CD8-positive, alpha-beta memory T cell (primary cell): ENCODE measurements at regions not wholly inside any gene's neighbourhood (a gene's known extent, or its start where the extent isn't known, plus 50 kb on each side); places are given as distances from the start of the nearest gene placed in this dataset.

Source experiments
- CTCF ChIA-PET: fragments of 350-600 bp; sonication (Branson Sonifier 250); formaldehyde crosslinking; loops from one replicate; lab custom pipeline; 2021; ENCODE audit warnings: antibody characterized with exemption; lab: Charles Lee
- POLR2A ChIA-PET: fragments of 350-600 bp; sonication (Branson Sonifier 250); formaldehyde crosslinking; loops from one replicate; lab custom pipeline; 2021; ENCODE audit warnings: antibody characterized with exemption; lab: Charles Lee
- DNase-seq, 5 donors: peaks; one replicate each; pipeline versions ENCODE4 v3.0.0 to v3.0.0-alpha.2; 2020 to 2022; ENCODE audit warnings: mixed read lengths in 1 of 5
- H3K27ac ChIP-seq: one replicate; pipeline ENCODE4 v1.7.0; 2013; ENCODE audit warnings: low read depth, mild to moderate bottlenecking, low read length, moderate library complexity
- H3K27me3 ChIP-seq: 2 replicates; pipeline ENCODE4 v1.7.0; 2013; ENCODE audit warnings: low read length, mild to moderate bottlenecking; ENCODE audit not compliant: insufficient read depth, poor library complexity, severe bottlenecking
- H3K36me3 ChIP-seq: 2 replicates; pipeline ENCODE4 v1.7.0; 2013; ENCODE audit warnings: mild to moderate bottlenecking, low read length, moderate library complexity; ENCODE audit not compliant: insufficient read depth
- H3K4me1 ChIP-seq: 2 replicates; pipeline ENCODE4 v1.7.0; 2013; ENCODE audit warnings: mild to moderate bottlenecking, low read length, moderate library complexity; ENCODE audit not compliant: insufficient read depth
- H3K4me3 ChIP-seq: 2 replicates; pipeline ENCODE4 v1.7.0; 2013; ENCODE audit warnings: mild to moderate bottlenecking, low read length
- H3K9me3 ChIP-seq: 2 replicates; pipeline ENCODE4 v1.7.0; 2013; ENCODE audit warnings: mild to moderate bottlenecking, low read length
- H3K27ac Mint-ChIP-seq, 8 donors: one replicate each; pipeline ENCODE4 v1.8.0; 2020 to 2021; ENCODE audit warnings: mixed read lengths in 8 of 8, mild to moderate bottlenecking in 6 of 8, inconsistent platforms in 3 of 8, moderate library complexity in 3 of 8
- H3K27me3 Mint-ChIP-seq, 2 donors: one replicate each; pipeline ENCODE4 v1.8.0; 2020 to 2021; ENCODE audit warnings: mixed read lengths in 2 of 2, mild to moderate bottlenecking in 1 of 2, moderate library complexity in 1 of 2
- H3K36me3 Mint-ChIP-seq, 3 donors: one replicate each; pipeline ENCODE4 v1.8.0; 2020 to 2021; ENCODE audit warnings: mixed read lengths in 3 of 3, inconsistent platforms in 1 of 3, mild to moderate bottlenecking in 1 of 3
- H3K4me1 Mint-ChIP-seq, 3 donors: one replicate each; pipeline ENCODE4 v1.8.0; 2020 to 2021; ENCODE audit warnings: mixed read lengths in 3 of 3, inconsistent platforms in 1 of 3, mild to moderate bottlenecking in 1 of 3
- H3K4me3 Mint-ChIP-seq, 7 donors: one replicate each; pipeline ENCODE4 v1.8.0; 2020 to 2021; ENCODE audit warnings: mixed read lengths in 7 of 7, mild to moderate bottlenecking in 6 of 7, moderate library complexity in 4 of 7, inconsistent platforms in 2 of 7
- H3K9me3 Mint-ChIP-seq, 5 donors: one replicate each; pipeline ENCODE4 v1.8.0; 2020 to 2022; ENCODE audit warnings: mixed read lengths in 5 of 5, mild to moderate bottlenecking in 3 of 5, moderate library complexity in 2 of 5, inconsistent platforms in 1 of 5

DNA sequence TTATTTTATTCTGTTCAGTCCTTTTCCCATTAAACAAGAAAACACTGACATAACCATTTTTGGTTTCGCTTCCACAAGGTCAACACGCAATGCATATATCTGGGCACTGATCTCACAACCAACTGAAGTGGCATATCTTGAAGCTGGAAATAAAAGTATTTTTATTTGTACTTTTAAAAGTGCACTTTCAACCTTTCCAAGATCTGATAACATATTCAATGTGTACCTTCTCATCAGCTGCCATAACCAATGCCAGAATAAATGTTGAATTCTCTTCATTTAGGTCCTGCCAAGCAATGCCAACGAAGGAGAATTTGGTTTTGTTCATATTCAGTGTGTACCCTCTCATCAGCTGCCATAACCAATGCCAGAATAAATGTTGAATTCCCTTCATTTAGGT, 148.9 kb upstream of the CEP126 start:
- ChIA-PET CTCF (no interaction called here), POLR2A (no interaction called here)
- Mint-ChIP-seq H3K27me3 (no peaks in the 10 kb centered on the region), H3K4me1 (no peaks in the 10 kb centered on the region), H3K36me3 (no peaks in the 10 kb centered on the region), H3K4me3 (no peak overlapping the region), H3K27ac (no peak overlapping the region), H3K9me3 (peaks cover 7 to 16% (median 11%) of the 10 kb centered on the region in 5 donors)
- DNase-seq: no peak
- no peaks in the 10 kb centered on the region for H3K27me3 ChIP-seq
- H3K27ac ChIP-seq: no peak overlapping the region
- H3K9me3 ChIP-seq: peaks cover 3% of the 10 kb centered on the region
- no peak overlapping the region for H3K4me3 ChIP-seq
- no peaks in the 10 kb centered on the region for H3K4me1 ChIP-seq
- no peaks in the 10 kb centered on the region for H3K36me3 ChIP-seq

DNA sequence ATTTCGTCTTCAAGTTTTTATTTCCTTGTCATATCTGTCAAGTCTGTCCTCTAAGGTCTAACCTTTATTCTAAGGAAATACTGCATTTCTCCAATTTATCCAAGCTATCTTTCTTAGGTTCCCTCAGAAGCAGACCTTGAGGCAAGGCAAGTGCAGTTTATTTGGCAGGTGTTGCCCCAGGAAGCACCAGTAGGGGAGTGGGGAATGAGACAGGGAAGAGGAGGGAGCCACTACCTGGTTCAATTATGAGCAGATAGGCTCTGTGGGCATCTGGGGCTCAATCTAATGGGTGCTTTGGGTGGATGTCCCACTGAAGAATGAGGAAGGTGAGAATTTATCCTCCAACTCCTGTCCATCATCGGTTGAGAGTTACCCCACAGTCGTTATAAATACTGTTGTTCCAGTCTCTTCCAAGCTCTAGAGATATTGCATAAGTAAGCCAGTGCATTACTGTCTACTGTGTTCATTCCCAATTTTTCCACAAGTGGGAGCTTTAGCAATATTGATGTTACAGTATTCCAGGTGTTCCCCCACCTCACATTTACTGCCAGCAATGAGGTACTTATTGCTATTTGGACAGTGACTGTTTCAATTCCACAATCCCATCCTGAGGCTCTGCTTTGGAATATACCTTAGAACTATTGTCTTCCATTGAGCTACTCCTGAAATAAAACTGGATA, 154.9 kb upstream of the CEP126 start:
- H3K9me3 Mint-ChIP-seq: peaks cover 0 to 7% (median 3%) of the 10 kb centered on the region in 5 donors
- DNase-seq: no peak
- peaks cover 0 to 1% of the 10 kb centered on the region in 2 donors for H3K27me3 Mint-ChIP-seq
- Histone ChIP-seq H3K4me3 (no peak overlapping the region), H3K36me3 (no peaks in the 10 kb centered on the region), H3K4me1 (no peaks in the 10 kb centered on the region), H3K27ac (no peak overlapping the region), H3K9me3 (no peaks in the 10 kb centered on the region), H3K27me3 (no peaks in the 10 kb centered on the region)
- H3K4me1 Mint-ChIP-seq: no peaks in the 10 kb centered on the region
- no peak overlapping the region for H3K4me3 Mint-ChIP-seq
- CTCF ChIA-PET: interaction anchor here (1.1 kb wide), 1 partner anchor 8 kb away, joined by 3 read pairs; no protein-coding TSS in a partner anchor
- POLR2A ChIA-PET: no interaction called here
- H3K27ac Mint-ChIP-seq: no peak overlapping the region
- no peaks in the 10 kb centered on the region for H3K36me3 Mint-ChIP-seq

DNA sequence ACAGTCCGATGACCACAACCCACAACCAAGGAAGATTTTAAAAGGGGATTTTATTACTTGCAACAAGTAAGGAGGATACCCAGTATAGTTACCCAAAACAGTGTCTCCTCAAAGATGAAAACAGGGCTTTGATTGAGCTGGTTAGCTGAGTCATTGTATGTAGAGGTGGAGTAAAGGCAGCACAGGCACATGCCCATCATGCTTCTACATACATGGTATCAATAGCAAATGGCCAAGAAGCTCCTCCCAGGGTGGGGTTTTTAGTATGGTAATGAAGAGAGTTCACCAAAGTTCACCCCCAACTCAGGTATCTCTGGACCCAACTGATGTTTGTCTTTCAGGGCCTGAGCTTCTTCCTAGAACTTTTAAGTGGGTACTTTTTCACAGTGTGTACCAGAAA, 157.1 kb upstream of the CEP126 start:
- Mint-ChIP-seq H3K27me3 (peaks cover 0 to 1% of the 10 kb centered on the region in 2 donors), H3K9me3 (peaks cover 0 to 6% (median 3%) of the 10 kb centered on the region in 5 donors), H3K27ac (no peak overlapping the region), H3K36me3 (no peaks in the 10 kb centered on the region), H3K4me3 (no peak overlapping the region), H3K4me1 (no peaks in the 10 kb centered on the region)
- Histone ChIP-seq H3K9me3 (no peaks in the 10 kb centered on the region), H3K27me3 (no peaks in the 10 kb centered on the region), H3K4me1 (no peaks in the 10 kb centered on the region), H3K27ac (no peak overlapping the region), H3K4me3 (no peak overlapping the region), H3K36me3 (no peaks in the 10 kb centered on the region)
- CTCF ChIA-PET: no interaction called here
- DNase-seq: no peak
- POLR2A ChIA-PET: no interaction called here

DNA sequence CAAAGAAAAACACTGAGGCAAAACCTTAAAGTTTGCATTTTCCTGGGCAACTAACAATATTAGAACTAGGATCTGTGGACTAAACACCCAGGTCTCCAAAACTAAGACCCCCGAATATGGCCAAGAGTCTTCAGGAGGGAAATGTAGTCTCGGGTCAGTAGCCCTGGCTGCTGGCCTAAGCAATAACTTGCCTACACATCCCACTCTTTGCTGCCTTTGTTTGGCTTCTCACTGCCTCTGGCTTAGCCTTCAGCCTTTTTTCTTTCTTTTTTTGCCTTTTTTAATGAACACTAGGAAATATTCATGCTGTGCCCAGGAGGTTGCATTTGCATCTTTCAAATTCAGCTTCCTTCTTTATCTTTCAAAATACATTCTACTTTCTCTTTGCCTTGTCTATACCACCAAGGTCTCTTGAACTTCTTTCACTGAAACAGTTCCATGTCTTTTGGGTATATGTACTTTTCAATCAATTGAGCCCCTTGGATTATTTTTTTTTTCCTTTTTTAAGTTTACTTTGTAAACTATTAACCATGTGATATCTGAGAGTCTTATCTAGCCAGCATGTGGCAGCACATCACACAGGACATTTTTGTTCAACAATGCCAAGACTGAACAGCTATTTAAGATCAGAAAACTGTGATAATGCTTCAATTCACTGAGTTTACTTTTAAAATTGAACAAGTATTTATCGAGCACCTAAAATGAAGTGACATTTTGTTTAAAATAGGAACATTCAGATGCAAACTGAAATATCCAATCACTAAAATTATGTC, 165.0 kb upstream of the TRPC6 start:
- H3K4me1 ChIP-seq: no peaks in the 10 kb centered on the region
- no peaks in the 10 kb centered on the region for H3K27me3 Mint-ChIP-seq
- H3K27ac ChIP-seq: no peak overlapping the region
- no peaks in the 10 kb centered on the region for H3K36me3 ChIP-seq
- CTCF ChIA-PET: no interaction called here
- H3K27me3 ChIP-seq: no peaks in the 10 kb centered on the region
- no peaks in the 10 kb centered on the region for H3K9me3 ChIP-seq
- POLR2A ChIA-PET: no interaction called here
- H3K9me3 Mint-ChIP-seq: peaks cover 0 to 3% (median 1%) of the 10 kb centered on the region in 5 donors
- H3K4me1 Mint-ChIP-seq: no peaks in the 10 kb centered on the region
- no peak overlapping the region for H3K4me3 Mint-ChIP-seq
- no peak for DNase-seq
- H3K4me3 ChIP-seq: no peak overlapping the region
- no peaks in the 10 kb centered on the region for H3K36me3 Mint-ChIP-seq
- no peak overlapping the region for H3K27ac Mint-ChIP-seq

DNA sequence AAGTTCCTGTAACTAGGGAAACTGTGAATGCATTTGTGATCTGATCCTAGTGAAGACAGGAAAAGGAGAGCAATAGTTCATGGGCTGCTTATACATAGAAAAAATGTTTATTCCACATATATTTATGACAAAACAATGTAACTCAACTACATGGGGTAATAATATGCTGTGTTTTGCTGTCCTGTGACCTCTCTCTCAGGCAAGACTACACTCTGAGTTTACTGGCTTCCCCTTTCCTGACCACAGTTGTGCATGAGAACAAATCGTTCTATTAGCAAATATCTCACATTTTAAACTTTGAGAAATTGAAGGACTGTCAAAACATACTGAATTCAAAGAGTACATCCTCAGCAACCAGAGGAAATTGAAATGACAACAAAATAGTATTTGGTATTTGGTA, 161.9 kb upstream of the TRPC6 start:
- Histone ChIP-seq H3K27me3 (no peaks in the 10 kb centered on the region), H3K9me3 (no peaks in the 10 kb centered on the region), H3K4me3 (no peak overlapping the region), H3K27ac (no peak overlapping the region), H3K36me3 (no peaks in the 10 kb centered on the region), H3K4me1 (no peaks in the 10 kb centered on the region)
- Mint-ChIP-seq H3K9me3 (peaks cover 0 to 3% (median 3%) of the 10 kb centered on the region in 5 donors), H3K4me1 (no peaks in the 10 kb centered on the region), H3K27me3 (no peaks in the 10 kb centered on the region), H3K27ac (no peak overlapping the region), H3K36me3 (no peaks in the 10 kb centered on the region), H3K4me3 (no peak overlapping the region)
- ChIA-PET POLR2A (no interaction called here), CTCF (no interaction called here)
- no peak for DNase-seq

DNA sequence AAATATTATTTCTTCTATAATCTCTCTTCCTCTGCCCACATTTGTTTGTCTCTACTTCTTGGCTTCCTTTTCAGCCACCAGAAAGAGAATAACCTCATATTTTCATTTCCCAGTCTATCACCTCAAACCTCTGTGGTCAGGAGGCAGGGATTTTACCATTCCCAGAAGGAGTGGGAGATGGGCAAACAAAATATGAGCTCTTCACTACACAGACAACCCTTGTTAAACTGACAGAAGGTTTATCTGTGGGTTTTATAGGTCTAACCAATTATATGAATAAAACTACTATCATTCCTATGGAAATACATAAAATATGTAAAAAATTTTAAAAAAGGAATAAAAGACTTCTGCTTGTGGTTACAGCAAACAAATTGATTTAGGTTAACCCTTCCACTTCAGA, 160.0 kb upstream of the TRPC6 start:
- H3K36me3 Mint-ChIP-seq: no peaks in the 10 kb centered on the region
- Histone ChIP-seq H3K4me1 (no peaks in the 10 kb centered on the region), H3K36me3 (no peaks in the 10 kb centered on the region), H3K9me3 (no peaks in the 10 kb centered on the region), H3K4me3 (no peak overlapping the region), H3K27ac (no peak overlapping the region), H3K27me3 (no peaks in the 10 kb centered on the region)
- peaks cover 0 to 9% (median 3%) of the 10 kb centered on the region in 5 donors for H3K9me3 Mint-ChIP-seq
- no peak overlapping the region for H3K4me3 Mint-ChIP-seq
- DNase-seq: no peak
- CTCF ChIA-PET: no interaction called here
- H3K4me1 Mint-ChIP-seq: no peaks in the 10 kb centered on the region
- H3K27me3 Mint-ChIP-seq: peaks cover 0 to 2% of the 10 kb centered on the region in 2 donors
- POLR2A ChIA-PET: no interaction called here
- H3K27ac Mint-ChIP-seq: no peak overlapping the region

DNA sequence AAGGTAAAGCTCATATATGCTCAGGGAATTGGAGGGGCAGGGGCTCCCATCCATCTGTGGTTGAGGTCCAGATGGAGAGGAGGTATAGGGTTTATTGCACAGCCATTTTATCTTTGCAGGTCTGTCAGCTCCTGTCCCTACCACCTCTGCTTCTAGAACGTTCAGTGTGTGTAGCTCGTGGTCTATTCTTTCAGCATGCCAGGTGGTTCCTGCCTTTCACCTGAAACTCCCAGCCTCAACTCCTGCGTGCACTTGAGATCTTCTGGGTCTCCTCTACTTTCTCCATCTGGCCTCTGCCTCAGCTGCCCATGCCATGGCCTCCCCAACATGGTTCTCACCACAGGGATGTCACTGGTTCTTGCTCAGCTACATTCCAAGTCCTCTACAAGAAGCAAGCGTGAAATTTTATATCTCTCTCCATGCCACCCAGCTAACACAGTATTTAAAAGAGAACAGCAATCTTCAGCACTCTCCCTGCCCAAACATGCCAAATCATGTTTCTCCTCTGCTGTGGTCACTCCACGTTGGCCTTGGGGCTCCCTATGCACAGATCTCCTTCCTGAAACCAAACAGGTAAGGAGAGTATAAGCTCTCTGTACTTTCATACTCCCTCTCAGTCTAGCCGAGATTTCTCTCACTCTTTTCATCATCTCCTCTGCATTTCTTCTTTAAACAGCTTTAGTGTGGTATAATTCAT, 157.8 kb upstream of the TRPC6 start:
- no peaks in the 10 kb centered on the region for H3K4me1 ChIP-seq
- H3K27me3 ChIP-seq: no peaks in the 10 kb centered on the region
- H3K4me1 Mint-ChIP-seq: no peaks in the 10 kb centered on the region
- H3K27ac ChIP-seq: no peak overlapping the region
- no peaks in the 10 kb centered on the region for H3K9me3 ChIP-seq
- H3K9me3 Mint-ChIP-seq: peaks cover 0 to 7% (median 0%) of the 10 kb centered on the region in 5 donors
- ChIA-PET CTCF (no interaction called here), POLR2A (no interaction called here)
- H3K36me3 Mint-ChIP-seq: no peaks in the 10 kb centered on the region
- no peak overlapping the region for H3K4me3 Mint-ChIP-seq
- H3K27ac Mint-ChIP-seq: no peak overlapping the region
- peaks cover 0 to 2% of the 10 kb centered on the region in 2 donors for H3K27me3 Mint-ChIP-seq
- no peaks in the 10 kb centered on the region for H3K36me3 ChIP-seq
- DNase-seq: no peak
- no peak overlapping the region for H3K4me3 ChIP-seq

DNA sequence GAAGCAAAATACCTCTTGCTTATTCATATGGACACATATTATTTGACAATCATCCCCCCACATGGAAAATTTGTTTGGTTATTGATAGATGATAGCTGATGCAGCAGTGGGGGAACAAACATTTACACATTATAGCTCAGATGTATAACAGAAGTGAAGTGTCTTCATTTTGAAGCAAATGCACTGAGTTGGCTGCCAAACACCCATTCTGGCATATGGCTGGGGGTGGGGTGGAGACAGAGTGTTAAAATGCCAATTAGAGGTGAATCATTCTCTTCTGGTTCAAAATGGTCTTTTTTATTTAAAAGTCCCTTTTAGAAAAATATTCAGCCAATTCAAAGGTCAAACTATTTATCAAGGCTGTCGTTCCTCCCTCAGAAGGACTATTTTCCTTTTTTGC, 157.3 kb upstream of the TRPC6 start:
- Histone ChIP-seq H3K4me1 (no peaks in the 10 kb centered on the region), H3K9me3 (no peaks in the 10 kb centered on the region), H3K27me3 (no peaks in the 10 kb centered on the region), H3K4me3 (no peak overlapping the region), H3K36me3 (no peaks in the 10 kb centered on the region), H3K27ac (no peak overlapping the region)
- no peak overlapping the region for H3K4me3 Mint-ChIP-seq
- DNase-seq: no peak
- peaks cover 0 to 7% (median 0%) of the 10 kb centered on the region in 5 donors for H3K9me3 Mint-ChIP-seq
- ChIA-PET POLR2A (no interaction called here), CTCF (no interaction called here)
- H3K27me3 Mint-ChIP-seq: peaks cover 0 to 2% of the 10 kb centered on the region in 2 donors
- H3K36me3 Mint-ChIP-seq: no peaks in the 10 kb centered on the region
- no peaks in the 10 kb centered on the region for H3K4me1 Mint-ChIP-seq
- no peak overlapping the region for H3K27ac Mint-ChIP-seq
